ENCODE measurements at regions not wholly inside any gene's neighbourhood (a gene's known extent, or its start where the extent isn't known, plus 50 kb on each side); places are given as distances from the start of the nearest gene placed in this dataset.

- DNase-seq (ENCODE audit: extremely low read depth in 1 of 2, low read depth in 1 of 2), result no peak
These were observed 97.8 kb downstream of the AQP9 start for GRCh38 chr15:58235961-58236360.

DNA sequence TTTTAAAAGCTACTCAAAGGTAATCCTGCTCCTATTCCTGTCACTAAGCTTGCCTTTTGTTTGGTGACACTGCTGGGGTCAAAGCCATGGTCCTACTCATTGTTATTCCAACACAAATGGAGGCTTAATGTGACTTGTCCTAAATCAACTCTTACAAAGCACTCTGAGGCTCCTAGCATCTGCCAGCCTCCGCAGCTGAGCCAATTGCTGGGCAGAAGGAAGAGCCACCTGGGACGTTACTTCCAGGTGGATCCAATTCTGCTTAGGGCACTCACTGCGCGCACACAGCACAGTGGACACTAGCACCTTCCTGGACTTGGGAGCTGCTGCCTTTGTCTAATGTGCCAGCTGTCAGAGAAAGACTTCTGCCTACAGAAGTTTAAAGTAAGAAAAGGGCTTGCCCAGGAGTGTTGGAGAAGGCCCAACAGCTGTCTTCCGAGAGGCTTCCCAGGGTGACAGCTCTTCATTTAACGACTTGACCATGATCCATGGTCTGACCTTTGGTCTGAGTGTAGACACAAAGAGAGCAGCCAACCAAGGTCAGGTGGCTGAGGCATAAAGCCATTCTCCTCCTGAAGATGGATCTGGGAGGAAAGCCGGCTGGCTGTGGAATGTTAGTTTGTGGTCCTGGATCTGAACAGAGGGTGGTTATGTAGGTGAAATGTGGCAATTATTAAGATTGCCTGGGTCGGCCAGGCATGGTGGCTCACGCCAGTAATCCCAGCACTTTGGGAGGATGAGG, 102.2 kb downstream of the AQP9 start:
- no peak for DNase-seq (ENCODE audit: extremely low read depth in 1 of 2, low read depth in 1 of 2)

DNA sequence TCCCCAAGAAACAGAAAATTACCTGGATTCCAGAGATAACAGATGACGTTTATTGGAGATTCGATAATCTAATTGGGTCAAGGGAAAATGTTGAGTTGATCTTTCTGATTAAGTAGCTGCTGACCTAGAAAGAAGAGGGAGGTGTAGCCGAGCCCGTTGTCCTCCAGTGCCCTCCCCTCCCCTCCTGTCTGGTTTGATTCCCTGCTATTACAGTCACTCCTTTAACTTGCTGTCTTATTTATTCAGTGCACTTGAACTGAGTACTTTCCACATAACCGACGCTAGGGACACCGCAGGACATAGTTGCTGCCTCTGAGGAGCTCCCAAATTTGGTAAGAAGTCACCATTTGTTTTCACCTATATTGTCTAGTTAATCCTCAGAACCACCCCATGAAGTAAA, 103.7 kb downstream of the AQP9 start:
- DNase-seq (ENCODE audit: extremely low read depth in 1 of 2, low read depth in 1 of 2), result no peak

GRCh38 chr15:58243070-58243469, 104.9 kb downstream of the AQP9 start:
- DNase-seq (ENCODE audit: extremely low read depth in 1 of 2, low read depth in 1 of 2), result no peak

DNA sequence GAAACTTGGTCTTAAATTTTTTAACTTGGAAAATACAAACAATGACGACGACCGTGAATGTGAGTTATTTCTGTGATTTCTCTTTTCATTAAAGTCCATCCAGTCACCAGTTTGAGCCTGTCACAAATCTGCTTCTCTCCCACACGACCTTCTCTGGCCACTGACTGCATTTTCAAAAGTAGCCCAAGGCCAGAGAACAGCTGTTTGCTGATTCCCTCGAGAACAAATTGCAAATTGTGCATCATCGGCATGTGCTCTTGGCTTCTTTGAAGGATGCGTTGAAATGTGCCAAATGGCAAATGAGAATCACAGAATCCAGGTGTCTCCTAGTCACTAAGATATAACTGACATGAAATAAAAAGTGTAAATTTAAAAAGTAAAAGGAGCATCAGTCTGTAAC, 106.4 kb downstream of the AQP9 start:
- DNase-seq (ENCODE audit: extremely low read depth in 1 of 2, low read depth in 1 of 2), result no peak

GRCh38 chr15:58246041-58246440, 107.9 kb downstream of the AQP9 start:
- DNase-seq (ENCODE audit: extremely low read depth in 1 of 2, low read depth in 1 of 2), result no peak

DNA sequence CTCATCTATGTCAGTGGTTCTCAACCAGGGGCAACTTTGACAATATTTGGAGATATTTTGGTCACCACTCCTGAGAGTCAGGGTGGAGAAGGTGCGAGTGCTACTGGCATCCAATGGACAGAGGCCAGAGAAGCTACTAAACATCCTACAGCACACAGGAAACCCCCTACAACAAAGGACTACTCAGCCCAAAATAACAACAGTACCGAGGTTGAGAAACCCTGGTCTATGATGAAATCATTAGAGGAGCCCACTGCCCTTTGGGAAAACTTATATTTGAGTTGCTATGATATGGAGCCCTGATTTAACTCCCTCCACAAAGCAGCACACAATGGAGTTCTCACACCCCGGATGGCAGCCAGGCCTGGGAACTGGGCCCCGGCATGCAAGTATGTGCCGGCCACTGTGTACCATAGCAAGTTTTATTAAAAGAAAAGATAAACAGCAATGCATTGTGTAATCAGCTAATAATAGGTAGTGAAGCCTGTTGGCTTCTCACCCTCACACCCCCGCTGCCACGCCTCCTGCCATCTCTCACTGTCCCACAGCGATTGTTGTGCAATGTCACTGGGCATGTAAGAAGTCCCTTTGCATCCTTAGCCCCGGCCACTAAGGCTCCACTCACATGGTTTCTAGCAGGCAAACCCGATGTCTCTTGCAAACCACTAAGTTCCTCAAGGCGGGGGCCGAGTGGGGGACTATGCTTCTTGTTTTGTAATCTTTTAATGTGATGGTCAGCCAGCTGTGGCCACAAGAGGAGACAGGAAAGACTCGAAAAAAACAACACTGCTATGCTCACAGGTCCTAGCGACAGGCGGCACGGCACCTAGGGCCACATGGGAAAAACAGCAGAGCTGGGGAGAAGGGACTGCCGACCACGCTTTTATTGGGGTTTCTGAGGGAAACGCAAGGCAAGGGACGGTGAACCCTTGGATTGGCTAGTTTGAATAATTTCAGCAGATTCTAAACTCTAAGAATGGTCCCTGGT, 110.0 kb downstream of the AQP9 start:
- no peak for DNase-seq (ENCODE audit: extremely low read depth in 1 of 2, low read depth in 1 of 2)

DNA sequence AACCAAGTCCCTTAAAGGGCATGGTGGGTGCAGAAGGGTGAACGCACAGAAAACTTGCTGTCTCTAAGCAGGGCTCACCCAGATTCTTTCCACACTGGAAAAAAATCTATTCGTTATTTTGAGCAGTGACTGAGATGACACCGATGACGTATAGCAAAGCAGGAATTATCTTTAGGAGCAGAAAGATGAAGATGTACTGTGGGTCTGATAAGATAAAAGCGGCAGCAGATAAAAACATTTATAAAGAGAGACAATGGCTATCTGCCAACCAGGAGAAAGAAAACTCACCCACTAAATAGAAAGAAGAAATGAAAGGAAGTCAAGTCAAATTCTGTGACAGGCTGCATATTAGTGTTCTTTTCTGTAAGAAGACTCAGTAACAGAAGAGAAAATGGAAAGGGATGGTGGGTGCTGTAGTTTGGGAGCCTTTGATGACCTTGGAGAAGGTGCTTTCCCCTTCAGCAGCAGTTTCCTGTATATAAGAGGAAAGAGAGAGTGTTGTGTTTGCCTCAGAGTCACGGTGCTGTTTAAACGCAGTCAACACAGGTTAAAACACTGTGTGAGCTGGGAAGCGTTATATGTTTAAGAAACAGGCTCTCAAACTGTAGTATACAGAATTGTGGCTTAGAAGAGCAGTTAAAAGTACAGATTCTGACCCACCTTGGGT, 111.6 kb downstream of the AQP9 start:
- DNase-seq (ENCODE audit: extremely low read depth in 1 of 2, low read depth in 1 of 2), result no peak

GRCh38 chr15:58252586-58253323, 114.6 kb downstream of the AQP9 start:
- DNase-seq (ENCODE audit: extremely low read depth in 1 of 2, low read depth in 1 of 2), result no peak

GRCh38 chr15:58257776-58258325, 119.7 kb downstream of the AQP9 start:
- DNase-seq (ENCODE audit: extremely low read depth in 1 of 2, low read depth in 1 of 2), result no peak

DNA sequence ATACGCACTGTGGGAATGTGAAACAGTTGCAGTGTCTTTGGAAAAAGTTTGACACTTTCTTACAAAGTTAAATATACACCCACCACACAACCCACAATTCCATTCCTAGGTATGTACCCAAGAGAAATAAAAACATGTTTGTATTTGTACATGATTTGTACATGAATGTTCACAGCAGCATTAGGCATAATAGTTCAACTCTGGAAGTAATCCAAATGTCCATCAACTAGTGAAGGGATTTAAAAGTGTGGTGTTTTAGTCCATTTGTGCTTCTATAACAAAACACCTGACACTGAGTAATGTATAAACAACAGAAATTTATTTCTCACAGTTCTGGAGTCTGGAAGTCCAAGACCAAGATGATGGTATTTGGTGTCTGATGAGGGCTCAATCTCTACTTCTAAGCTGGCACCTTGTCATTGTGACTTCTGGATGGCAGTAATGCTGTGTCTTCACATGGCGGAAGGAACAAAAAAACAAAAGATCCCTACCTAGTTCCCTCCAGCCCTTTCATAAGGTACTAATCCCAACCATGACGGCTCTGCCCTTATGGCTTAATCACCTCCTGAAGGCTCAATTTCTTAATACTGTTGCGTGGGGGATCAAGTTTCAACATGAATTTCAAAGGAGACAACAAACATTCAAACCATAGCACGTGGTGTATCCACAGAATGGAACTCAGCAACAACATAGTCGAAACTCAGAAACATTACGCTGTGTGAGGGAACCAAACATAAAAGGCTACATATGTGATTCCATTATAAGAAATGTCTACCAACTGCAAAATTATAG, 120.5 kb downstream of the AQP9 start:
- no peak for DNase-seq (ENCODE audit: extremely low read depth in 1 of 2, low read depth in 1 of 2)

DNA sequence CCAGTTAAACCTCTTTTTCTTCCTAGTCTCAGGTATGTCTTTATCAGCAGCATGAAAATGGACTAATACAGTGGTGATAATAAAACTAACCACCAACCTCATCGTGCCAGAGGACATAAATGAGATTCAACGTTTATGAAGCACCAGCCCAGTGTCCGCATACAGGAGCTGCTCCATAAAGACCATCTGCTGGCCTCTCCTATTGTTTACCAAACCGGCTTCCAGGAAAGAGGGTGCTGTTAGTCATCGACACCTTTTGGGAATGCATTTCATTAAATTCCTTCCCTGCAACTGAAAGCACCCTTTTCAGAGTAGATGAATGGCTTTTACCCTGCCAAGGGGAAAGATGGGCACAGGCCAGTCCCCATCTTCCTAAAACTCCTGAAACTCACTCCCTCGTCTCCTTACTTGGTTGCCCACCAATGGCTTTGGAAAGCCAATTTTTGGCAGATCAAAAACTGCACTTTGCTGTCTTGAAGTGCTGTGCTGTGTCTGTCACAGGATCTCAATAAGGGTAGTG, 122.1 kb downstream of the AQP9 start:
- DNase-seq (ENCODE audit: extremely low read depth in 1 of 2, low read depth in 1 of 2), result no peak

DNA sequence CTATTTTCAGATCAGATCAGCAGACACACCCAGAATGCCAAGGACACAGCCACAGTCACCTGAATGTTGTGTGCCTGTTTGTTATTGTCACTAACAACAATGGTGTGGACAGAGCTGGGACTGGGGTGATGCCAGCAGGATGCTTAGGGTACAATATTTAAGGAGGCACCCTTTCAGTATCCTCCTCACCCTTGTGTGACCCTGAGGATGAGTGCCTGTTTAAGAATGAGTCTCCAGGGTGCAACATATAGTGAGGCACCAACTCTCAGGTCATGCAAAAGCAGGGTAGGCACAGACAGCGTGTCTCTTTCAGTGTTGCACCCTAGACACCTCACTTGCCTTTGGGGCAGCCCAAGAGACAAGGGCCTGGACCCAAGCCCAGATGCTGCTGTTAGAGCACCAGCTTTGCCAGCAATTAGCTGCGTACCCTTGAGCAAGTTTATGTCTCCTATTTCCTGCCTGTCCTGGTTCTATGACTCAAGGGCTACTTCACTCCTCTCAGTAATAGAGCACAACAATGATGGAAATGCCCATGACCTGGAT, 122.6 kb downstream of the AQP9 start:
- no peak for DNase-seq (ENCODE audit: extremely low read depth in 1 of 2, low read depth in 1 of 2)

- no peak for DNase-seq (ENCODE audit: extremely low read depth in 1 of 2, low read depth in 1 of 2)
These were observed 123.2 kb downstream of the AQP9 start for GRCh38 chr15:58261368-58261767.

DNA sequence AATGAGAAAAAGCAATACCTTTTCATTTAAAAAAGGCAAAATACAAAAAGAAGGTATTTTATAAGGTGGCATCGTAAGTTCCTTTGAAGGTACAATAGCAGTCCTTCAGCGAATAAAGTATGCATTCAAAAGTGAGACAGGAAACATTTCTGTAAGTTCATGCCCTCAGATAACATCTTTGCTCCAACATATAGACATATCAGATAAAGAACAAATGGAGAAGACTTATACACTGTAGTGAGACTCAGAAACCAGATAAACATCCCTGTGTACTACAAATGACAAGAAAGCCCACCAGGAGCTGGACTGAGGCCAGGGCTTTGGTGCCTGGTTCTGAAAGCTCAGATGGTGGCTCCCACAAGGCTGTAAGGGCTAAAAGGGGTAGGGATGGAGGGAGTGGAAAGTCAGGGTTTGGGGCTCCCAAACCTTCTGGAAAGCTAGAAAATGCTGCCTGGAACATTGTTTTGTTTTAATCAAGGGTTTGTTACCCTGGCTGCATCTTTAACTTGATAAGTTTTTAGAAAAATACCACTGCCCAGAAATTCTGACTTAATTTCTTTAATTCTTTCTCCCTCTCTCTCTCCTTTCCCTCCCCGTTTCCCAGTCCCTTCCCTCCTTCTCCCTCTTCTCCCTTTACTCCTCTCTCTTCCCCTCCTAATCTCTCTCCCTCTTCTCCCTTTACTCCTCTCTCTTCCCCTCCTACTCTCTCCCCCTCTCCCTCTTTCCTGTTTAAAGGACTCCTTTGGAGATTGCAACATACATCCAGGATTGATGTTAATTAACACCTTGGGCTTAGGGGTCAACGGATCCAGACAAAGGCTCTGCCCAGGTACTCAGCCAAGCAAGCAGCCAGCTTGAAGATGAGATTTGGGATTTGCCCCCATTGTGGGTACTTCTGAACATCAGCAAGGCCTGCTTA, 126.1 kb downstream of the AQP9 start:
- DNase-seq (ENCODE audit: extremely low read depth in 1 of 2, low read depth in 1 of 2), result no peak

DNA sequence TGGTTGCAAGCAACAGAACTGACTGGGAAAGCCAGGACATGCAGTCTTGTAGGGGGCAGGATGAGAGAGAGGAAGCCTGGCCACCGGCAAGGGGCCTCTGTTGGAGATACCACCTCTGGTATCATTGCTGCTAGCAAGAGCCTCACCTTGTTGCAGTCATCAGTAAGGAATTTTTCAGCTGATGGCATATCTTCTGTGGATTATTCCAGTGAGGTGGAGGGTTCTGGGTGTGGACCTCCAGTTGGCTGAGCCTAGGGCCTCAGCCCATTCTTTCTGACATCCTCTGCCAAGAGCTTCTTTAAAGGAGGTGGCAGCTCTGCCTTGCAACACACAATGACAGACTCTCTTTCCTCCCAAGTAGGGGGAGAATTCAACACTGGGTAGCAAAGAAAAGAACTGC, 128.9 kb downstream of the AQP9 start:
- no peak for DNase-seq (ENCODE audit: extremely low read depth in 1 of 2, low read depth in 1 of 2)

DNA sequence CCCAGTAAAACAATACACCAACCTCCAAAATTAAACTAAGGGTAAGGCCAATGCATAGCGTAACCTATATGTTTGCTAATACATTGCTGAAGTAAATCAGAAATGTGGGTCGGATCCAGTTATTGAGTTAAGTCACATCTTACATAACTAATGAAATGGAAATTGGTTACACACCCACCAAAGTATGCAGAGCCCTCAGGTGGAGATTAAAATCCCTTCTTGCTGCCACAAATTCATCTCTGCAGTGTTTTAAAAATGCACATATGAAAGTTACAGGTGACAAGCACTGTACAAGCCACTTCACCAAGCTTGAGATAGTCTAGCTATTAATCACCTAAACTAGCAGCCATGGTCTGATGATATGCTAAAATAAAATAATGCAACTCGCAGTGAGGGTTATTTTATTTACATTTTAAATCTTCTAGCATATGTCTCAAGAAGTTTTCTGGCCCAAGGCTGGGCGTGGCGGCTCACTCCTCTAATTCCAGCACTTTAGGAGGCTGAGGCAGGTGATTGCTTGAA, 130.6 kb downstream of the AQP9 start:
- no peak for DNase-seq (ENCODE audit: extremely low read depth in 1 of 2, low read depth in 1 of 2)

Measured in stimulated activated CD8-positive, alpha-beta memory T cell treated with anti-CD3 and anti-CD28 coated beads, Interleukin-7, amount 100 ng/mL, for 48 hours (primary cell).